HG02798 (cell line): ENCODE measurements at regions not wholly inside any gene's neighbourhood (a gene's known extent, or its start where the extent isn't known, plus 50 kb on each side); places are given as distances from the start of the nearest gene placed in this dataset.
"Not testable (repeated sequence)": the region's sequence is repeated elsewhere in the genome, so short reads cannot be mapped to it uniquely, and the experiment has no call there.

Source experiments
- ATAC-seq: cut with Tn5 transposase; IDR thresholded peaks from one replicate; pipeline ENCODE4 v1.9.1; 2021; ENCODE audit warnings: mild to moderate bottlenecking; ENCODE audit not compliant: unreplicated experiment, poor library complexity

GRCh38 chr6:160804639-160805038, 102.6 kb downstream of the PLG start:
- ATAC-seq: no peak

GRCh38 chr6:160808263-160808662, 106.2 kb downstream of the PLG start:
- ATAC-seq: no peak

GRCh38 chr6:160810238-160810637, 108.2 kb downstream of the PLG start:
- ATAC-seq: no peak

DNA sequence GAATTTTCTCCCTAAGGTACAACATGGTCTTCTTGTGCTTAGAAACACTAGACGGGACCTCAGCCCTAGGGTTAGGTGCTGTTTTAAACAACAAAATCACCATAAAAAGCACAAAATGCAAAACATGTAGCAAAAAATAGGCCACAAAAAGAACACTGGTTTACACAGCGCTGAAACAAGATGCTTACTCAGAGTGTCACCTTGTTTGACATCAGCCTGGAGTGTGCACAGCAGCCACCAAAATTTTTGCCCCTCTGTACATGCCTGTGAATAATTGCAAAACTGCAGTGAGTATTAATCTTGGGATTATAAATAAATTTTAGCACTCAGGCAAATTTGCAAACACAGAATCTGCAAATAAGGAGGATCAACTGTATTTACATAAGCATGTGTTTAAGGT, 110.1 kb downstream of the PLG start:
- no peak for ATAC-seq

DNA sequence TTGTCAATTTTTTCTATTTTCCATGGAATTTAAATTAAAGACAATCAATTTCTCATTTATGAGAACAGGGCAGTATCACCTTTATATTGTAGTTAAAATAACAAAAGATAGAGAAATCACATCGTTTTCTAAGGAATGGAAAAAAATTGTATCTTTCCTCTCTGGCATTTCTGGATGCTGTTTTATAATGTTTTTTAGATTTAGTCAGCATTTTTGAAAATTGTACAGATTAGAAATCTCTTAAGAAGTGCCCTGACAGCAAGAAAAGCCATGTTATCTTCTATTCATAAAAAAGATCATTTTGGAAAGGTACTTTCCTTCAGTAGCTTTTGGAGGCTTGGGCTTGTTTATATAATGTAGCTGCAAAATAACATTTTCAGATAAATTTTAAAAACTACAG, 116.9 kb downstream of the PLG start:
- no peak for ATAC-seq

- ATAC-seq: not testable (repeated sequence)
These were observed 118.6 kb downstream of the PLG start for GRCh38 chr6:160820661-160821060.

- no peak for ATAC-seq
These were observed 129.7 kb downstream of the PLG start for GRCh38 chr6:160831739-160832138.

DNA sequence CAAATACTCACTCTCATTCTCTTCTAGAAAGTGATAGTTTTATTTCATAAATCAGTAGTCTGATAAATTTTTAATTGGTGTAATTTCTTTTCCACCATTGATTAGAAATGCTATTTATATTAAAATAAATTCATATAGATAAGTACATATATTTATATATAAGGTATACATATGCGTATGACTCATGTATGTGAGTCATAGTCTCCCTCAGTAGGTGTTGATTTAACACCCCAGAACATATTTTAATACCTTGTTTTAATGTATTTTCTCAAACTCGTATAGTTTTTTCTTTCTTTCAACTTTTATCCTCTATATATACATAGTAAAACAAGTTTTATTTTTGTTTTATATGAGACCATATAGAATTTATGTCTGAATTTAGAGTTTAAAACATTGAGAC, 130.4 kb downstream of the PLG start:
- ATAC-seq: no peak

DNA sequence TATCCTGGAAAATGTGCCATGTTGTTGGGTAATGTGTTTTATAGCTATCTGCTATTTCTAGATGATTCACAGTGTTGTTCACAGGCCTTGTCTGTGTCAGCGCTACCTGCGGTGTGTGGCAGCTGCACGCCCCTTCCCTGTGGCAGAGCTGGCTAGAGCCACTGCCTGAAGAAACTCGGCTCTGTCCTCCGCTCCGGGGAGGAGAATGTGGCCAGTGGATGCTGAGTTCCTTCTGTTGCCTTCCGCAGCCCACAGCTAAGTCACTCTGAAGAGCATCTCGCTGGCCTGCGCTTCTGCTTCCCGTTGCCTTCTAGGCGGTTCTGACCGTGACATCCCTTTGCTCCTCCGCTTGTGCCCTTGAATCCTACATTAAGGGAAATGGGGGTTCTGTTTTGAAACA, 135.1 kb downstream of the PLG start:
- no peak for ATAC-seq

GRCh38 chr6:160851031-160851430, 140.5 kb upstream of the MAP3K4 start:
- ATAC-seq: no peak

DNA sequence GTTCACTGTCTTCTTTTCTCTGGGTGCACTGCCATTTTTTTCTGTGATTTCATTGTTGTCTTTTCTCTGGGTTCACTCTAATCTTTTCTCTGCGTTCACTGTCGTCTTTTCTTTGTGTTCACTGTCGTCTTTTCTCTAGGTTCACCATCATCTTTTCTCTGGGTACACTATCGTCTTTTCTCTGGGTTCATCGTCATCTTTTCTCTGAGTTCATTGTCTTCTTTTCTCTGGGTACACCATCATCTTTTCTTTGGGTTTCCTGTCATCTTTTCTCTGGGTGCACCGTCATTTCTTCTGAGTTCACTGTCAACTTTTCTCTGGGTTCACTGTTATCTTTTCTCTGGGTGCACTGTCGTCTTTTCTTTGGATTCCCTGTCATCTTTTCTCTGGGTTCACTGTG, 137.6 kb upstream of the MAP3K4 start:
- no peak for ATAC-seq

DNA sequence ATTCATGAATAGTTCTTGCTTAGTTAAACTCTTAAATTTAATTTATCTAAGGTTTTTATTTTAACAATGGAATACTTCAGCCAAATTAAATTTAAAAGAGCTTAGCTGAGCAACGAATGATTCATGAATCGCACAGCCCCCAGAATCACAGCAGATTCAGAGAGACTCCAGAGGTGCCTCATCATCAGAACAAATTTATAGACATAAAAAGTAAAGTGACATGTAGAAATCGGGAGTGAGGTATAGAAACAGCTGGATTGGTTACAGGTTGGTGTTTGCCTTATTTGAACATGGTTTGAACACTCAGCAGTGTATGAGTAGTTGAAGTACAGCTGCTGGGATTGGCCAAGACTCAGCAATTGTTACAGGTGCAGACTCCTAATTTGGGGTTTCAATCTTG, 132.7 kb upstream of the MAP3K4 start:
- no peak for ATAC-seq

- ATAC-seq: no peak
These were observed 131.7 kb upstream of the MAP3K4 start for GRCh38 chr6:160859822-160860221.

DNA sequence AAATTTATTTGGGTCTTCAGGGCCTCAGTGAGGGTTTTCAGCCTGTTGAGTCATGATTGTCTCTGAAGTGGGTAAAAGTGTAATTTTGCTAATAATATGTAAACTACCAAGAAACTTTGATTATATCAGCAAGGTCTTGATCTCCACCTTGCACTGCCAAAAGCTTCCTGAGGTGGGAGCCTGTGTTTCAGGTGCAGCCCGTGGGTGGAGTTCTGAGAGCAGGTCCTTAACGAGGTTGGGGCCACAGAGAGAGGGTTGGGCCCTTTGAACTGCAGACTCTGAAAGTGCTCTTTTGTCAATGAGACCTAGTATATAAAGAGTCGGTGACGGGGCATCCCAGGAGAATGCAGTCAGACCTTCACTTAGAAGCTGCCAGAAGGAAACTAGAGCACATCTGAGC, 129.7 kb upstream of the MAP3K4 start:
- no peak for ATAC-seq

- ATAC-seq: no peak
These were observed 127.8 kb upstream of the MAP3K4 start for GRCh38 chr6:160863782-160864181.

DNA sequence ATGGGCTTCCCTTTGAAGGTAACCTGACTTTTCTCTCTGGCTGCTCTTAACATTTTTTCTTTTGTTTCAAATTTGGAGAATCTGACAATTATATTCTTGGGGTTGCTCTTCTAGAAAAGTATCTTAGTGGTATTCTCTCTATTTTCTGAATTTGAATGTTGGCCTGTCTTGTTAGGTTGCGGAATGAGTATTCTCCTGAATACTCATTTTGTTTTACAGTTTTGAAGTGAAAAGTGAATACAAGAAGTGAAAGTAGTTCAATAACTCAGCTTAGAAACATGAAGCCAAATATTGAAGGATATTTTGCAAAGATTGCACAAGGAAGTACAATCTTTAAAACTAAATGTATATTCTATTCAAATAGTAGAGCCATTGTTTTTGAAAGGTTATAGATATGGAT, 120.2 kb upstream of the MAP3K4 start:
- ATAC-seq: no peak

GRCh38 chr6:160881148-160881808, 110.3 kb upstream of the MAP3K4 start:
- ATAC-seq: no peak

GRCh38 chr6:160882006-160882405, 109.6 kb upstream of the MAP3K4 start:
- ATAC-seq: no peak

GRCh38 chr6:160882791-160883279, 108.7 kb upstream of the MAP3K4 start:
- ATAC-seq: no peak

- ATAC-seq: no peak
These were observed 108.0 kb upstream of the MAP3K4 start for GRCh38 chr6:160883560-160883959.

- no peak for ATAC-seq
These were observed 107.6 kb upstream of the MAP3K4 start for GRCh38 chr6:160883999-160884398.

- ATAC-seq: not testable (repeated sequence)
These were observed 102.4 kb upstream of the MAP3K4 start for GRCh38 chr6:160889148-160889547.

- no peak for ATAC-seq
These were observed 99.9 kb upstream of the MAP3K4 start for GRCh38 chr6:160891690-160892089.
